Endothelial cell of umbilical vein (primary cell): ENCODE measurements at regions not wholly inside any gene's neighbourhood (a gene's known extent, or its start where the extent isn't known, plus 50 kb on each side); places are given as distances from the start of the nearest gene placed in this dataset.

ENCODE experiments used
- BruUV-seq: library from RNA; stranded (reverse); fragments of 400-500 nt; replicated peaks from 2 replicates; lab custom pipeline; 2021; lab: Mats Ljungman, UMichigan
- CTCF ChIA-PET: fragments of 300-600, 350-600 bp; sonication (Branson Sonifier 250); formaldehyde crosslinking; loops from one replicate; lab custom pipeline; 2021; ENCODE audit warnings: antibody characterized with exemption, inconsistent platforms; lab: Charles Lee
- POLR2A ChIA-PET: fragments of 300-600, 350-600 bp; sonication (Branson Sonifier 250); formaldehyde crosslinking; loops from one replicate; lab custom pipeline; 2021; ENCODE audit warnings: antibody characterized with exemption, inconsistent platforms; lab: Charles Lee
- DNase-seq: peaks from one replicate; pipeline ENCODE4 v3.0.0-alpha.2; 2011; ENCODE audit warnings: low read depth, low spot score
- FAIRE-seq: peaks from 2 replicates; lab custom pipeline; 2011; peaks lifted over from hg19 to GRCh38; lab: Jason Lieb, UNC
- H2AFZ ChIP-seq: 2 replicates; pipeline ENCODE4 v1.6.0; 2012; ENCODE audit warnings: low read depth, low read length, control low read depth, inconsistent platforms
- H3K27ac ChIP-seq: 2 replicates; pipeline ENCODE4 v1.5.1; 2011; ENCODE audit warnings: low read depth, mild to moderate bottlenecking, control low read depth, low read length, moderate library complexity; ENCODE audit not compliant: insufficient read depth
- H3K27me3 ChIP-seq, 2 experiments: 2 replicates each; pipeline versions ENCODE4 v1.6.0 to v1.6.1; 2011; ENCODE audit warnings: low read length in 2 of 2, mixed read lengths in 1 of 2; ENCODE audit not compliant: control insufficient read depth in 2 of 2, insufficient read depth in 2 of 2
- H3K36me3 ChIP-seq, 2 experiments: 2 replicates in 1 of 2; 3 replicates in 1 of 2; pipeline ENCODE4 v1.5.1; 2011; ENCODE audit warnings: low read length in 2 of 2, mild to moderate bottlenecking in 1 of 2, moderate library complexity in 1 of 2; ENCODE audit not compliant: control insufficient read depth in 2 of 2, insufficient read depth in 2 of 2; ENCODE audit errors: extremely low read depth in 1 of 2
- H3K4me1 ChIP-seq: 3 replicates; pipeline ENCODE4 v1.5.1; 2011; ENCODE audit warnings: mild to moderate bottlenecking, low read length; ENCODE audit not compliant: control insufficient read depth, insufficient read depth; ENCODE audit errors: extremely low read depth
- H3K4me2 ChIP-seq: 2 replicates; pipeline ENCODE4 v1.6.1; 2011; ENCODE audit warnings: low read length, control low read depth, mixed read lengths; ENCODE audit not compliant: insufficient read depth
- H3K4me3 ChIP-seq, 3 experiments: fragments of 200-600 bp in 1 of 3; sonication (generic), shearing (Covaris generic) in 1 of 3; replicated peaks in 1 of 3; 2 replicates each; pipeline ENCODE4 v1.5.1; 2011 to 2016; ENCODE audit warnings: control low read depth in 3 of 3, low read length in 3 of 3, mild to moderate bottlenecking in 2 of 3, inconsistent platforms in 1 of 3, low read depth in 1 of 3, moderate library complexity in 1 of 3; ENCODE audit not compliant: insufficient read depth in 1 of 3
- H3K79me2 ChIP-seq: 2 replicates; pipeline ENCODE4 v1.6.0; 2012; ENCODE audit warnings: low read length, inconsistent platforms; ENCODE audit not compliant: control insufficient read depth, insufficient read depth
- H3K9ac ChIP-seq: replicated peaks from 2 replicates; pipeline ENCODE3; 2011; ENCODE audit warnings: low read length, control low read depth; ENCODE audit not compliant: insufficient read depth; ENCODE audit errors: extremely low read depth
- H3K9me1 ChIP-seq: replicated peaks from 3 replicates; pipeline ENCODE4 v1.6.0; 2011; ENCODE audit warnings: mild to moderate bottlenecking, low read length; ENCODE audit not compliant: control insufficient read depth, insufficient read depth; ENCODE audit errors: extremely low read depth
- H3K9me3 ChIP-seq: replicated peaks from 2 replicates; pipeline ENCODE4 v1.5.1; 2012; ENCODE audit warnings: low read length, inconsistent platforms; ENCODE audit not compliant: control insufficient read depth, insufficient read depth
- H4K20me1 ChIP-seq: replicated peaks from 2 replicates; pipeline ENCODE3; 2011; ENCODE audit warnings: mild to moderate bottlenecking, low read length; ENCODE audit not compliant: control insufficient read depth, insufficient read depth; ENCODE audit errors: extremely low read depth
- CTCF ChIP-seq, 2 donors: IDR thresholded peaks; 1 replicate in 1 of 2; 2 replicates in 1 of 2; pipeline ENCODE4 v1.5.1; 2011; ENCODE audit warnings: low read length in 2 of 2, mild to moderate bottlenecking in 2 of 2, moderate library complexity in 2 of 2, control low read depth in 1 of 2, inconsistent platforms in 1 of 2, low read depth in 1 of 2; ENCODE audit not compliant: insufficient read depth in 1 of 2; ENCODE audit errors: extremely low read depth in 1 of 2
- EZH2 ChIP-seq: IDR thresholded peaks from 2 replicates; pipeline ENCODE4 v1.6.1; 2012; ENCODE audit warnings: borderline replicate concordance, low read depth, mild to moderate bottlenecking, moderate library complexity, low read length, inconsistent platforms; ENCODE audit not compliant: severe bottlenecking
- FOS ChIP-seq: IDR thresholded peaks from 2 replicates; pipeline ENCODE4 v1.6.1; 2011; ENCODE audit warnings: mild to moderate bottlenecking, low read length, moderate library complexity, borderline replicate concordance; ENCODE audit not compliant: insufficient read depth
- GATA2 ChIP-seq: IDR thresholded peaks from 2 replicates; pipeline ENCODE4 v1.7.0; 2011; ENCODE audit warnings: low read depth, mild to moderate bottlenecking, moderate library complexity, mixed read lengths, low read length; ENCODE audit not compliant: insufficient read length, insufficient read depth
- JUN ChIP-seq: IDR thresholded peaks from 2 replicates; pipeline ENCODE4 v1.6.1; 2011; ENCODE audit warnings: borderline replicate concordance, low read depth; ENCODE audit not compliant: insufficient read length, insufficient read depth
- MAX ChIP-seq: IDR thresholded peaks from 2 replicates; pipeline ENCODE4 v1.6.1; 2011; ENCODE audit not compliant: insufficient read depth, insufficient read length
- MYC ChIP-seq: IDR thresholded peaks from one replicate; pipeline ENCODE4 v1.6.1; 2011; ENCODE audit warnings: mild to moderate bottlenecking, low read depth, low read length
- POLR2A ChIP-seq: IDR thresholded peaks from 2 replicates; pipeline ENCODE4 v1.6.1; 2012; ENCODE audit warnings: low read depth, mild to moderate bottlenecking, control low read depth, low read length
- POLR2AphosphoS5 ChIP-seq: IDR thresholded peaks from 2 replicates; pipeline ENCODE4 v1.6.1; 2012; ENCODE audit warnings: low read depth, mild to moderate bottlenecking, control low read depth, low read length, moderate library complexity; ENCODE audit not compliant: insufficient read depth
- dilution Hi-C: fragments of 300-500 bp; cut with MboI; formaldehyde crosslinking; loops from one replicate; pipeline ENCODE4 v1.15.0; 2019; ENCODE audit warnings: low sequenced_read_pairs; ENCODE audit not compliant: extremely low pct_ligation_motif_present
- intact Hi-C: fragments of 100-400 bp; cut with micrococcal nuclease; formaldehyde crosslinking; loops from one replicate; pipeline ENCODE4 v1.10.0; 2022

GRCh38 chr22:48035897-48036296 lies 1273.4 kb downstream of the TBC1D22A start:
- H3K36me3 ChIP-seq: no peaks in the 10 kb centered on the region
- no peaks in the 10 kb centered on the region for H3K4me1 ChIP-seq
- dilution Hi-C loops (no loop called here), intact Hi-C loops (no loop called here)
- POLR2A ChIA-PET: no interaction called here
- H3K27me3 ChIP-seq: no peaks in the 10 kb centered on the region
- H3K79me2 ChIP-seq: no peaks in the 10 kb centered on the region
- peaks cover 3% of the 10 kb centered on the region for H3K9me3 ChIP-seq
- CTCF ChIA-PET: no interaction called here
- H2AFZ ChIP-seq: no peak overlapping the region
- no peak overlapping the region for H3K4me2 ChIP-seq
- no TSS peak for BruUV-seq
- DNase-seq (no peak), FAIRE-seq (no peak)
- H3K4me3 ChIP-seq: no peak overlapping the region
- H3K27ac ChIP-seq: no peak overlapping the region
- no peaks in the 10 kb centered on the region for H4K20me1 ChIP-seq
- no peaks in the 10 kb centered on the region for H3K9me1 ChIP-seq
- TF ChIP-seq GATA2: no peak
- no peak overlapping the region for H3K9ac ChIP-seq

- no TSS peak for BruUV-seq
- dilution Hi-C loops (no loop called here), intact Hi-C loops (no loop called here)
- ChIA-PET POLR2A (no interaction called here), CTCF (no interaction called here)
- H3K4me3 ChIP-seq: no peak overlapping the region
- H2AFZ ChIP-seq: no peak overlapping the region
- no peak overlapping the region for H3K9ac ChIP-seq
- FAIRE-seq (no peak), DNase-seq (no peak)
- no peaks in the 10 kb centered on the region for H3K79me2 ChIP-seq
- H3K9me3 ChIP-seq: no peaks in the 10 kb centered on the region
- H3K4me2 ChIP-seq: no peak overlapping the region
- no peaks in the 10 kb centered on the region for H3K9me1 ChIP-seq
- H3K4me1 ChIP-seq: no peaks in the 10 kb centered on the region
- no peaks in the 10 kb centered on the region for H3K36me3 ChIP-seq
- no peak overlapping the region for H3K27ac ChIP-seq
- no peaks in the 10 kb centered on the region for H3K27me3 ChIP-seq
- H4K20me1 ChIP-seq: no peaks in the 10 kb centered on the region
- TF ChIP-seq MAX: no peak
- no peak for TF ChIP-seq POLR2AphosphoS5
- TF ChIP-seq FOS: no peak
- TF ChIP-seq JUN: no peak
- TF ChIP-seq POLR2A: no peak
- no peak for TF ChIP-seq MYC
- no peak for TF ChIP-seq EZH2
- TF ChIP-seq GATA2: no peak
- no peak for TF ChIP-seq CTCF (IDR thresholded peaks at IDR 0.05; ENCODE audit: extremely low read depth in 1 of 2, insufficient read depth in 1 of 2, low read depth in 1 of 2, low read length in 2 of 2)
These were observed 1269.1 kb downstream of the TBC1D22A start for GRCh38 chr22:48031589-48031988.
